ENCODE measurements at regions not wholly inside any gene's neighbourhood (a gene's known extent, or its start where the extent isn't known, plus 50 kb on each side); places are given as distances from the start of the nearest gene placed in this dataset.
"Not testable (repeated sequence)": the region's sequence is repeated elsewhere in the genome, so short reads cannot be mapped to it uniquely, and the experiment has no call there.

- no peak for DNase-seq
Observed at GRCh38 chr12:131251336-131252101, 297.8 kb downstream of the ADGRD1 start.

- DNase-seq, result no peak
Observed at GRCh38 chr12:131253376-131254026, 299.8 kb downstream of the ADGRD1 start.

GRCh38 chr12:131254374-131254773 lies 300.7 kb downstream of the ADGRD1 start:
- DNase-seq, result no peak

- no peak for DNase-seq
Observed at GRCh38 chr12:131258398-131258797, 304.7 kb downstream of the ADGRD1 start.

- DNase-seq, result no peak
Observed at GRCh38 chr12:131260251-131260905, 306.7 kb downstream of the ADGRD1 start.

- DNase-seq, result no peak
Observed at GRCh38 chr12:131260954-131261353, 307.2 kb downstream of the ADGRD1 start.

GRCh38 chr12:131261906-131262305 lies 308.2 kb downstream of the ADGRD1 start:
- no peak for DNase-seq

GRCh38 chr12:131263626-131264025 lies 309.9 kb downstream of the ADGRD1 start:
- DNase-seq, result no peak

- no peak for DNase-seq
Observed at GRCh38 chr12:131264635-131265034, 310.9 kb downstream of the ADGRD1 start.

GRCh38 chr12:131266591-131267467 lies 313.1 kb downstream of the ADGRD1 start:
- DNase-seq, result no peak

- no peak for DNase-seq
Observed at GRCh38 chr12:131267576-131267975, 313.9 kb downstream of the ADGRD1 start.

GRCh38 chr12:131268123-131268522 lies 314.4 kb downstream of the ADGRD1 start:
- DNase-seq, result not testable (repeated sequence)

- not testable (repeated sequence) for DNase-seq
Observed at GRCh38 chr12:131268571-131268970, 314.9 kb downstream of the ADGRD1 start.

- DNase-seq, result no peak
Observed at GRCh38 chr12:131269551-131269950, 315.8 kb downstream of the ADGRD1 start.

GRCh38 chr12:131269977-131270376 lies 316.3 kb downstream of the ADGRD1 start:
- DNase-seq, result not testable (repeated sequence)

GRCh38 chr12:131271724-131272123 lies 318.0 kb downstream of the ADGRD1 start:
- DNase-seq, result no peak

- DNase-seq, result not testable (repeated sequence)
Observed at GRCh38 chr12:131272283-131272814, 318.6 kb downstream of the ADGRD1 start.

GRCh38 chr12:131273291-131273845 lies 319.7 kb downstream of the ADGRD1 start:
- no peak for DNase-seq

GRCh38 chr12:131274061-131274460 lies 320.4 kb downstream of the ADGRD1 start:
- no peak for DNase-seq

GRCh38 chr12:131274906-131275305 lies 321.2 kb downstream of the ADGRD1 start:
- no peak for DNase-seq

- DNase-seq, result no peak
Observed at GRCh38 chr12:131275824-131276223, 322.1 kb downstream of the ADGRD1 start.

Data from central memory CD4-positive, alpha-beta T cell (primary cell).